ENCODE measurements at regions not wholly inside any gene's neighbourhood (a gene's known extent, or its start where the extent isn't known, plus 50 kb on each side); places are given as distances from the start of the nearest gene placed in this dataset.

DNA sequence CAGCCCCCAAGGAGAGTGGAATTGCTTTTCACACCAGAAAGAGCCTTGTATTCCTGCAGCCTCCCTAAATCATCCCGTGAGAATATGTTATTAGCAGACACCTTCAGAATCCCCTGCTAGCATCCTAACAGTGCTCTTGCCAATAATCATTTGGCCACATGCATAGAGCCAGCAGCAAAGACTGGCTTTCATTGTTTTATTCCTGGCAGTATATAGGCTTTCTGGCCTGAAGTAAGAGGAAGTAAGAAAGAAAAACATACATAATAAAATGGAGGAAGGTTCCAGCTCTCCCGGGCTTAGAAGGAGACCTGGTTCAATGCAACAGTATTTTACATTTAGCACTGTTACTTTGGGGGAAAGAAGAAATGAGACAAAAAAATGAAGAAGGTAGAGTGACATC is 176.7 kb upstream of the ATF7IP start:
- no peak for TF ChIP-seq POLR2A (IDR thresholded peaks at IDR 0.05)
- TF ChIP-seq, protein P1, sequence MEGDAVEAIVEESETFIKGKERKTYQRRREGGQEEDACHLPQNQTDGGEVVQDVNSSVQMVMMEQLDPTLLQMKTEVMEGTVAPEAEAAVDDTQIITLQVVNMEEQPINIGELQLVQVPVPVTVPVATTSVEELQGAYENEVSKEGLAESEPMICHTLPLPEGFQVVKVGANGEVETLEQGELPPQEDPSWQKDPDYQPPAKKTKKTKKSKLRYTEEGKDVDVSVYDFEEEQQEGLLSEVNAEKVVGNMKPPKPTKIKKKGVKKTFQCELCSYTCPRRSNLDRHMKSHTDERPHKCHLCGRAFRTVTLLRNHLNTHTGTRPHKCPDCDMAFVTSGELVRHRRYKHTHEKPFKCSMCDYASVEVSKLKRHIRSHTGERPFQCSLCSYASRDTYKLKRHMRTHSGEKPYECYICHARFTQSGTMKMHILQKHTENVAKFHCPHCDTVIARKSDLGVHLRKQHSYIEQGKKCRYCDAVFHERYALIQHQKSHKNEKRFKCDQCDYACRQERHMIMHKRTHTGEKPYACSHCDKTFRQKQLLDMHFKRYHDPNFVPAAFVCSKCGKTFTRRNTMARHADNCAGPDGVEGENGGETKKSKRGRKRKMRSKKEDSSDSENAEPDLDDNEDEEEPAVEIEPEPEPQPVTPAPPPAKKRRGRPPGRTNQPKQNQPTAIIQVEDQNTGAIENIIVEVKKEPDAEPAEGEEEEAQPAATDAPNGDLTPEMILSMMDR (IDR thresholded peaks at IDR 0.05) = no peak
- no peaks in the 10 kb centered on the region for H3K36me3 ChIP-seq
- H3K4me1 ChIP-seq = peaks cover 0 to 5% (median 0%) of the 10 kb centered on the region in 12 donors
- 23 to 31% (median 27%) methylated on average over 2 of the region's 2 CpGs for WGBS, 4 donors
- no peak overlapping the region for H3K4me3 ChIP-seq
- intact Hi-C loops (cut with DNase I) = no loop called here
- H3K27ac ChIP-seq = no peak overlapping the region
- H3K9me3 ChIP-seq = no peaks in the 10 kb centered on the region
- no peak for DNase-seq
- peaks cover 0 to 7% (median 0%) of the 10 kb centered on the region in 9 donors for H3K27me3 ChIP-seq
- ATAC-seq = no peak

DNA sequence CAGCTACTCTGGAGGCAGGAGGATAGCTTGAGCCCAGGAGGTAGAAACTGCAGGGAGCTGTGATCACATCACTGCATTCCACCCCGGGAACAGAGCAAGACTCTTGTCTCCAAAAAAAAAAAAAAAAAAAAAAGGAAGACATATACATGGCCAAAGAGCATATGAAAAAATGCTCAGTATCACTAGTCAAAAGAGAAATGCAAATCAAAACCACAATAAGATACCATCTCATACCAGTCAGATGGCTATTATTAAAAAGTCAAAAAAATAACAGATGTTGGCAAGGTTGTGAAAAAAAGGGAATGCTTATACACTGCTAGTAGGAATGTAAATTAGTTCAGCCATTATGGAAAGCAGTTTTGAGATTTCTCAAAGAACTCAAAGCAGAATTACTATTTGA is 174.8 kb upstream of the ATF7IP start:
- H3K4me3 ChIP-seq = no peak overlapping the region
- H3K9me3 ChIP-seq = no peaks in the 10 kb centered on the region
- no peak overlapping the region for H3K27ac ChIP-seq
- intact Hi-C loops (cut with DNase I) = no loop called here
- DNase-seq (no peak), ATAC-seq (no peak)
- no peaks in the 10 kb centered on the region for H3K36me3 ChIP-seq
- peaks cover 0 to 8% (median 0%) of the 10 kb centered on the region in 9 donors for H3K27me3 ChIP-seq
- WGBS, 4 donors = 73 to 79% (median 74%) methylated on average over 1 of the region's 1 CpG
- TF ChIP-seq POLR2A (IDR thresholded peaks at IDR 0.05) = no peak
- TF ChIP-seq, protein P1 (IDR thresholded peaks at IDR 0.05) = no peak
- H3K4me1 ChIP-seq = peaks cover 0 to under 1% (median 0%) of the 10 kb centered on the region in 12 donors

DNA sequence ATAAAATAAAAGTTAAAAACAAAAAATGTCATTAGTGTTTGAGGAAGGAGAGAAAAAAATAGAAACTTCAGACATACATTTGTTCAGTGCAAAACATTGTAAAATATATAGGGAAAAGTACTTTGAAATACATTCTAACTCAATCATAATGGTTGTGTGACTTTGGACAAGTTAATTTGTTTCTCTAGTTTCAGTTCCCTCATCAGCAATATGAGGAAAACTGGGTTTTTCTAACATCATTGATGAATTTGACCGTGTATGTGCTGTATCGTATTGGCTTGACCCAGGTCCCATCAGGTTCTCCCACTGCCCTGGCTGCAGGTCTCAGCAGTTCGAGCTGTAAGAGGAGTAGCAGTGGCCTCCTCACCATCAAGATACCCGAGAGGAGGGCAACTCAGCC is 173.9 kb upstream of the ATF7IP start:
- Histone ChIP-seq H3K27me3 (peaks cover 0 to 8% (median 0%) of the 10 kb centered on the region in 9 donors), H3K36me3 (no peaks in the 10 kb centered on the region), H3K4me3 (no peak overlapping the region), H3K27ac (no peak overlapping the region), H3K4me1 (no peaks in the 10 kb centered on the region), H3K9me3 (no peaks in the 10 kb centered on the region)
- TF ChIP-seq POLR2A (IDR thresholded peaks at IDR 0.05) = no peak
- TF ChIP-seq, protein P1 (IDR thresholded peaks at IDR 0.05) = no peak
- ATAC-seq = no peak
- WGBS, 4 donors = 66 to 87% (median 85%) methylated on average over 4 of the region's 4 CpGs
- intact Hi-C loops (cut with DNase I) = no loop called here
- DNase-seq = no peak

DNA sequence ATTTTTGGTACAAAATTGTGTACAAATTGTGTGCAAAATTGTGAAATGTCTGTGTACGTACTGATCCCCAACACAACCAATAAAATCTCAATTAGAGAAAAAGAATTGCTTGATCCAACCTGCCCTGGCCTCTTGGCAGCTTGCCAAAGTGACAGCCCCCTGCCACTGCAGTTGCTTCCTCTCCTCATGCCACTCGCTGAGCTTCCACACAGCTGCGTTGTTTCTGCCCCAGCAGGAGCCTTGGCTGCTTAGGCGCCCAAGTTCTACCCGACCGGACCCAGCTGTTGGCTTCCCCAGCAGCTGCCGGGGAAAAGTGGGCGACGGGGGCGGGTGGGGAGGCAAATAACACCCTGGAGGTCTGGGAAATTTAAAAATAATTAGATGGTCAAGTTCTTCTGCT is 171.8 kb upstream of the ATF7IP start:
- no peak for DNase-seq
- Histone ChIP-seq H3K27me3 (peaks cover 0 to 7% (median 0%) of the 10 kb centered on the region in 9 donors), H3K4me1 (no peaks in the 10 kb centered on the region), H3K4me3 (no peak overlapping the region), H3K9me3 (no peaks in the 10 kb centered on the region), H3K27ac (no peak overlapping the region), H3K36me3 (no peaks in the 10 kb centered on the region)
- no peak for ATAC-seq
- TF ChIP-seq, protein P1 (IDR thresholded peaks at IDR 0.05) = no peak
- TF ChIP-seq POLR2A (IDR thresholded peaks at IDR 0.05) = no peak
- WGBS, 4 donors = 51 to 57% (median 53%) methylated on average over 10 of the region's 10 CpGs
- intact Hi-C loops (cut with DNase I) = no loop called here

Data from heart left ventricle (tissue), 16 donors.